Large intestine (tissue), 3 donors: ENCODE measurements at regions not wholly inside any gene's neighbourhood (a gene's known extent, or its start where the extent isn't known, plus 50 kb on each side); places are given as distances from the start of the nearest gene placed in this dataset.

Experiments used
- DNase-seq, 2 donors: peaks; one replicate each; pipeline versions ENCODE4 v3.0.0 to v3.0.0-alpha.2; 2013
- H3K27ac ChIP-seq: one replicate; pipeline ENCODE4 v1.5.1; 2013; ENCODE audit warnings: low read length
- H3K27me3 ChIP-seq: 2 replicates; pipeline ENCODE4 v1.6.1; 2013; ENCODE audit warnings: low read length; ENCODE audit not compliant: control insufficient read depth, insufficient read depth
- H3K36me3 ChIP-seq: 2 replicates; pipeline ENCODE4 v1.6.1; 2013; ENCODE audit warnings: low read length; ENCODE audit not compliant: control insufficient read depth, insufficient read depth
- H3K4me1 ChIP-seq: one replicate; pipeline ENCODE4 v1.6.1; 2013; ENCODE audit warnings: low read length; ENCODE audit not compliant: control insufficient read depth, insufficient read depth
- H3K4me3 ChIP-seq: one replicate; pipeline ENCODE4 v1.5.1; 2013; ENCODE audit warnings: low read length
- H3K9me3 ChIP-seq: one replicate; pipeline ENCODE4 v1.6.1; 2013; ENCODE audit warnings: mild to moderate bottlenecking, low read depth, low read length, moderate library complexity; ENCODE audit not compliant: control insufficient read depth
- WGBS: methylation state at CpG from one replicate; pipeline ENCODE4 v1.1.5; 2013; ENCODE audit warnings: low lambda C conversion rate; ENCODE audit not compliant: insufficient coverage; 5-methylcytosine and 5-hydroxymethylcytosine counted together

DNA sequence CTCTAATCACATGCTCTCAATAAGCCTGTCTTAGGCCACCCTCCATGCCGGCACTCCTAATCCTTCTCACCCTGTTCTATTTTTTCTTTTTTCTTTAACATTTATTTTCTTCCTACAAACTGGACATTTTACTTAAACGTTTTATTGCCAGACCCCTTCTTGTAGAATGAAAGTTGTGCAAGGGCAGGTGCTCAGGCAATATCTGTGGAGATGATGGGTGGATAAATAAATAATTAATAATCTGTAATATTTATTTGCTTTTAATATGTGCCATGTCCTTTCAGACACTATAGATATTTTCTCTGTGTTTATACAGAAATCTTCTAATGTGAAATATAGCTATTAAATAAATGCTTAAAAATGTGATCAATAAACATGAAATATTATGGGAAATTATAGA is 815.7 kb upstream of the MIR17HG start:
- no peaks in the 10 kb centered on the region for H3K27me3 ChIP-seq
- WGBS = 72% methylated on average over 2 of the region's 2 CpGs
- no peaks in the 10 kb centered on the region for H3K36me3 ChIP-seq
- no peaks in the 10 kb centered on the region for H3K4me1 ChIP-seq
- H3K9me3 ChIP-seq = no peaks in the 10 kb centered on the region
- no peak overlapping the region for H3K27ac ChIP-seq
- no peak for DNase-seq
- H3K4me3 ChIP-seq = no peak overlapping the region

DNA sequence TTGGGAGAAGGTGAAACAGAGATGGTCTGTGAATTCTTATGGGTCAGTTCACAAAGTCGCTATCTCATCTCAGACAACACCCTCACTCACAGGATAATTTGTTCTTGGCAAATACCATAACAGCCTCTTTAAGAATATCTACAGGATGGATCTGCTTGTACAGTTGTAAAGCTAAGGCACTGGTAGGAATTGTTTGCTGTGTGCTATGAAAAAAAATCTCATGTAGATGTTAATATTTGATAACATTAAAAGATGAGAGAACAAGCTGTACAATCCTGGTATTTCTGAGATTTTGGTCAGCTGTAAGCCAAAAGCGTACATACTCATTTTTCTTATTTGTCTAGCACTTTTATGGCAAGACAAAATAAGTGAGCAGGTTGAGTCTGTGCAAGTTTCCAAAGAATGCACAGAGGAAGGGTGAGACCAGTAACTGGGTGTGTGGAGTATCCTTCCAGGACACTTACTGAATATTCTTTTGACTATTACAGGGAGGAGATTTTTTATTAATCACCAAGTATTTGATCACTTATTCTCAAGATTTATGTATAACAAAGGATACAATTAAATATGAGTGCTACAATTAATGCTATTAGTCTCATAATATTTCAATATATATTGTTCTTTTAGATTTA is 814.5 kb upstream of the MIR17HG start:
- Histone ChIP-seq H3K36me3 (no peaks in the 10 kb centered on the region), H3K4me3 (no peak overlapping the region), H3K27me3 (no peaks in the 10 kb centered on the region), H3K27ac (no peak overlapping the region), H3K4me1 (no peaks in the 10 kb centered on the region), H3K9me3 (no peaks in the 10 kb centered on the region)
- 80% methylated on average over 1 of the region's 2 CpGs for WGBS
- no peak for DNase-seq

DNA sequence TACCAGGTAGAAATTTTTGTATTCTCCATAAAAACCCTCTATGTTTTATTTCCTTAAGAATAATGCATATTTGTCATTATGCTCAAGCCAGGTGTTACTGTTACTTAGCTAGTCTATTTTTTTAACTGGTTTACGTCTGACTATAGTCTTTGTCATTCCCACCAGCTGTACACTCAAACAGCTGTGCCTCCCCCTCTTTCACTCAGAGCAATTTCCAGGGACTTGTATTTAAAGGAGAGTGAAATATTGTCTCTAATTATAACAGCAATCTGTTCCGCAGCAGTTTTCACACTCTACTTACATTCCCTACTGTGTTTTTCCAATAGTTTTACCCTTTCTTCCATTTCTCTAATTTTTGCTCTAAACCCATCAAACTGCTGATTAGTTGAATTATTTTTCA is 813.6 kb upstream of the MIR17HG start:
- Histone ChIP-seq H3K4me1 (no peaks in the 10 kb centered on the region), H3K4me3 (no peak overlapping the region), H3K27me3 (no peaks in the 10 kb centered on the region), H3K9me3 (no peaks in the 10 kb centered on the region), H3K27ac (no peak overlapping the region), H3K36me3 (no peaks in the 10 kb centered on the region)
- no CpG with 5 or more reads among the region's 2 CpGs for WGBS
- DNase-seq = no peak

DNA sequence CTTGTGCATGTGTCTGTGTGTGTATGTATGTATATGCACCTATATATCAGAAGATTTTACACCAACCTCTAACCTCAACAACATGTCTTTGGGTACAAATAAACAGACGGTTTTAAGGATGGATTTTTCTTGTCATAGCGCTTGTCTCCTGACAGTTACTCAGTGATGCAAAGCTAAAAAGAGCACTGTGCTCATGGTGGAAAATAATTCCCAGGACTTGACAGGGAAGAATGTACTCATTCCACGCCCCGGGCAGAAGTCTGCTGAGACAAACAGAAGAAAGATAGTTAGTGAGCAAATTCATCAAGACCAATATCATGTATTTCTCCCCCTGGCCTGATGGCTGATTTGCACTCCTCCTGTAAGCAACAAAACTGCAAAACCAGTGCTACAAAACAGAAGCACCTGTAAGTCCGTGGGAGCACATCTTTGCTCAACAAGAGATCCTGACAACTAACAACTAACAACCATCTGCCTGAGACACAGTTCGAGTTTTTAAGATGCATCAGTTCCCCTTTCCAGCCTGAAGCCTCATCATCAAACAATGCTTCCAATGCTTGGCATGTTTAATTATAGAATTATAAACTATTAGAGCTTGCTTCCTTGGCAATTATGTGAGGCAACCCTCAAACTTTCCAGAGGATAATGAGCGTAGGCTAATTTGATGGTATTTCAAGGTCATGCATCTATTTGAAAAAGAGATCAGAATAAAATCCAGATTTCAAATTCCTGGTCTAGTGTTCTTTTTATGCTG is 812.7 kb upstream of the MIR17HG start:
- DNase-seq = no peak
- no peaks in the 10 kb centered on the region for H3K9me3 ChIP-seq
- H3K4me3 ChIP-seq = no peak overlapping the region
- no peak overlapping the region for H3K27ac ChIP-seq
- no peaks in the 10 kb centered on the region for H3K36me3 ChIP-seq
- H3K4me1 ChIP-seq = no peaks in the 10 kb centered on the region
- no peaks in the 10 kb centered on the region for H3K27me3 ChIP-seq
- 80% methylated on average over 3 of the region's 7 CpGs for WGBS

DNA sequence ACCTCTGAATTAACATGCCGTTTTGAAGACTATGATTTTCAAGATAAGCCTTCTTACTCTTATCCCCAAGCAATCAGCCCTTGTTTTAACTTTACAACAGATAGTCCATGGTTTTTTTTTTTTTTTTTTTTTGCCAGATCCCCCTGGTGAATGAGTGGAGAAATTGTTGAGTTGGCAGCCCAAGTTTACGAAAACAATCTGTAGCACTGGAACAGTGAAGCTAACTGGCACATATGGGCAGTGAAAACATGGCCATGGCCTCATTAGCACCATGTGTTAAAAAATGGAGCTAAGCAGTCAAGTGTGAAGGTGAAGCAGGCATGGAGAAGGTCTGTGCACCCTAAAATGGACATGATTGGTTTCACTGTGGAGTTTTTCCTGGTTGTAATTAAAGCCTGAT is 812.1 kb upstream of the MIR17HG start:
- no peaks in the 10 kb centered on the region for H3K4me1 ChIP-seq
- no peak for DNase-seq
- 86% methylated on average over 1 of the region's 2 CpGs for WGBS

DNA sequence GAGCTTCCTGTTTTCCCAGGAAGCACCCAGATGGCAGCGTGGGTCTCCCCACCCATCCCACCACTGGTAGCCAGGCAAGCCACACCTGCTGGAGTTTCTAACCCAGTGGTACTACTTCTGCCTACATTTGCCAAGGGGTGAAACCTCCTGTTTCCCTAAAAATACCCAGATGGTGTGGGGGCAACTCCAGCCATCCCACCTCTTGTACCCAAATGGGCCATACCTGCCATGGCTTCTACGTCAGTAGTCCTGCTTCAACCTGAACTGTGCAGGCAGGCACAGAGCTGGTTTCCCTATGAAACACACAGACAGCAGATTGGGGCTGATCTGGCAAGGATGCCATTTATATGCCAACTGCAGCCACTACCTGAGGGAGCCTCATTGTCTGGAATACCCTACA is 809.4 kb upstream of the MIR17HG start:
- no CpG with 5 or more reads among the region's 2 CpGs for WGBS
- no peak for DNase-seq
- no peaks in the 10 kb centered on the region for H3K36me3 ChIP-seq
- no peaks in the 10 kb centered on the region for H3K4me1 ChIP-seq
- no peak overlapping the region for H3K4me3 ChIP-seq
- H3K27me3 ChIP-seq = no peaks in the 10 kb centered on the region
- no peak overlapping the region for H3K27ac ChIP-seq
- no peaks in the 10 kb centered on the region for H3K9me3 ChIP-seq

More for the DNA sequence above, 812.1 kb upstream of the MIR17HG start:
- no peaks in the 10 kb centered on the region for H3K27me3 ChIP-seq
- H3K27ac ChIP-seq = no peak overlapping the region
- H3K4me3 ChIP-seq = no peak overlapping the region
- no peaks in the 10 kb centered on the region for H3K36me3 ChIP-seq
- no peaks in the 10 kb centered on the region for H3K9me3 ChIP-seq

DNA sequence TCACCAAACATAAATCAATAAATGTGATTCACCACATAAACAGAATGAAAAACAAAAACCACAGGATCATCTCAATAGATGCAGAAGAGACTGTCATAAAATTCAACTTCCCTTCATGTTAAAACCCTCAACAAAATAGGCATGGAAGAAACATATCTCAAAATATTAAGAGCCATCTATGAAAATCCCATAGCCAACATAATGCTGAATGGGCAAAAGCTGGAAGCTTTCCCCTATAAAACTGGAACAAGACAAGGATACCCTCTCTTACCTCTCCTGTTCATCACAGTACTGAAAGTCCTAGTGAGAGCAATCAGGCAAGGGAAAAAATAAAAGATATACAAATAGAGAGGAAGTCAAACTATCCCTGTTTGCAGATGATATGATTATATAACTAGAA is 806.1 kb upstream of the MIR17HG start:
- H3K27me3 ChIP-seq = no peaks in the 10 kb centered on the region
- no peak for DNase-seq
- no peak overlapping the region for H3K4me3 ChIP-seq
- H3K36me3 ChIP-seq = no peaks in the 10 kb centered on the region
- H3K4me1 ChIP-seq = no peaks in the 10 kb centered on the region
- no peaks in the 10 kb centered on the region for H3K9me3 ChIP-seq
- no peak overlapping the region for H3K27ac ChIP-seq

DNA sequence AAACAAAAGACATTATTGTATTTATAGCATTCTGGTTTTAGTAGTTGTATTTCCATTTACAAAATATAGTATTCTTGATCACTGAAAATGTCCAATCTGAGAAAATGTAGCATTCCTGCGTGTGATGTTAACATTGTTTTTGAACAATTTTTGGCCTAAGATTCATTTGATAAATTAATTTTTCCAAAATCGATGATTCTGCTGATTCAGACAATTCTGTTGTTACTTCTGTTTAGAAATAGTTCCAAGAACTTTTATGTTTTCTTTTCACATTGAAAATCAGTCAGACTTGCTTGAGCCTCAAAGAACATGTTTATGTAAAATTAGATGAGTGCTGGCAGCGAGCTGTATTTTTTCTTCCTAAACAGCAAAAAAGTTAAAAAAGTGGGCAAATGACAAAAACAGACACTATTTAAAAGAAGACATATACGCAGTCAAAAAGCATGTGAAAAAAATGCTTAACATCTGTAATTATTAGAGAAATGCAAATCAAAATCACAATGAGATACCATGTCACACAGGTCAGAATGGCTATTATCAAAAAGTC is 804.5 kb upstream of the MIR17HG start:
- no peak overlapping the region for H3K27ac ChIP-seq
- peaks cover 7% of the 10 kb centered on the region for H3K9me3 ChIP-seq
- no peaks in the 10 kb centered on the region for H3K27me3 ChIP-seq
- H3K4me3 ChIP-seq = no peak overlapping the region
- DNase-seq = no peak
- WGBS = 92% methylated on average over 4 of the region's 4 CpGs
- H3K4me1 ChIP-seq = no peaks in the 10 kb centered on the region
- H3K36me3 ChIP-seq = no peaks in the 10 kb centered on the region

DNA sequence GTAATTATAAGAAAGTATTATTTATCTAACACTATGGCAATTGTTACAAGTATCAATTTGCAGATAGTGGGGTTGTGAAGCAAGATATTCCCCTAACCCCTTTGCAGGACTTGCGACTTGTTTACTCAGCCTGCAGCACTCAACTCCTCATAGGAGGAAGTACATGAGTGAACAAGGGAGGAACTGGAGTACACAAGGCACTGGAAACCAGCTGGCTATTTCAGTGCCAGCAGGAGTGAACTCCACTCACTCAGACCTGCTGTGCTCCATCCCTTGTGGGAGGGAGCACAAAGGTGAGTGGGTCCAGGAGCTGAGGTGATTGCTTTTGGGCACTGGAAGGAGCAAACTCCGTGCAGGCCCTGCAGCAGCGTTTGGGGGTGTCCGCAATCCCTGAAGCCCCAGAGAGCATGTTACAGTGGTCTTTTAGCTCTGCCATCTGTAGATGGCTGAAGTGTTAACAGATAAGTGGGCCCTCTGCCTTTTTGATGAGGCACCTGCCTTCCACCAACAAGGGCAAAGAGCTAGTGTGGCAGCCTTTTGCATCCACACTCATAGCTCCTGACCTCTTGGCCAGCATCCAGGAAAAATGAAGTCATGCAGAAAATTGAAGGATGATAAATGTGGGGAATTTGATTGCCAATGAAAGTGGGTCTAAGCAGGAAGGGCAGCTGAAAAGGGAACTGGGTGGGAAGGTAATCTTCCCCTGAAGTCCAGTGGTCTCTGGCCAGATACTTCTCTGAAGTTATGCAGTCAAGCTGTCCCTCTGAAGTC is 802.2 kb upstream of the MIR17HG start:
- no CpG with 5 or more reads among the region's 4 CpGs for WGBS
- no peaks in the 10 kb centered on the region for H3K36me3 ChIP-seq
- DNase-seq = no peak
- no peak overlapping the region for H3K27ac ChIP-seq
- H3K9me3 ChIP-seq = peaks cover 7% of the 10 kb centered on the region
- H3K27me3 ChIP-seq = no peaks in the 10 kb centered on the region
- no peaks in the 10 kb centered on the region for H3K4me1 ChIP-seq
- H3K4me3 ChIP-seq = no peak overlapping the region

DNA sequence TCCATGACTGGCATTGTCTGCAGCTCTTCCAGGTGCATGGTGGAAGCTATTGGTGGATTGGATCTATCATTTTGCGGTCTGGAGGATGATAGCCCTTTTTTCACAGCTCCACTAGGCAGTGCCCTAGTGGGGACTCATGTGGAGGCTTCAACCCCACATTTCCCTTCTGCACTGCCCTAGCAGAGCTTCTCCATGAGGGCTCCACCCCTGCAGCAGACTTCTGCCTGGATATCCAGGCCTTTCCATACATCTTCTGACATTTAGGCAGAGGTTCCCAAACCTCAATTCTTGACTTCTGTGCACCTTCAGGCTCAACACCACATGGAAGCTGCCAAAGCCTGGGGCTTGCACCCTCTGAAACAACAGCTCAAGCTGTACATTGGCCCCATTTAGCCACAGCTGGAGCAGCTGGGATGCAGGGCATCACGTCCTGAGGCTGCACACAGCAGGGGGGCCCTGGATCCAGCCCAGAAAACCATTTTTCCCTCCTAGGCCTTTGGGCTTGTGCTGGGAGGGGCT is 800.2 kb upstream of the MIR17HG start:
- peaks cover 7% of the 10 kb centered on the region for H3K9me3 ChIP-seq
- no peaks in the 10 kb centered on the region for H3K36me3 ChIP-seq
- no peaks in the 10 kb centered on the region for H3K27me3 ChIP-seq
- H3K27ac ChIP-seq = no peak overlapping the region
- DNase-seq = no peak
- H3K4me3 ChIP-seq = no peak overlapping the region
- H3K4me1 ChIP-seq = no peaks in the 10 kb centered on the region
- no CpG with 5 or more reads among the region's 2 CpGs for WGBS
